Left lung (tissue), 4 donors: ENCODE measurements at regions not wholly inside any gene's neighbourhood (a gene's known extent, or its start where the extent isn't known, plus 50 kb on each side); places are given as distances from the start of the nearest gene placed in this dataset.
A peak's percentile ranks its signal among the peaks of the same experiment; 100 is the strongest.
"Not testable (repeated sequence)": the region's sequence is repeated elsewhere in the genome, so short reads cannot be mapped to it uniquely, and the experiment has no call there.

Experiments used
- ATAC-seq: fragments of 200-7000 bp; cut with Tn5 transposase; one replicate; pipeline ENCODE4 v1.9.1; 2020; ENCODE audit warnings: moderate library complexity
- DNase-seq, 4 donors: peaks; one replicate each; pipeline ENCODE4 v3.0.0-alpha.2; 2013 to 2020
- H3K27ac ChIP-seq, 2 donors: fragments of 200-600 bp; sonication (generic) in 1 of 2; one replicate each; pipeline versions ENCODE4 v1.5.0 to v1.8.0; 2020 to 2021
- H3K27me3 ChIP-seq, 2 donors: fragments of 200-600 bp; sonication (generic) in 1 of 2; one replicate each; pipeline versions ENCODE4 v1.5.0 to v1.8.0; 2020 to 2021
- H3K36me3 ChIP-seq, 2 donors: fragments of 200-600 bp; sonication (generic) in 1 of 2; one replicate each; pipeline versions ENCODE4 v1.5.0 to v1.8.0; 2020 to 2021
- H3K4me1 ChIP-seq, 2 donors: fragments of 200-600 bp; one replicate each; pipeline ENCODE4 v1.8.0; 2021
- H3K4me3 ChIP-seq, 2 donors: fragments of 200-600 bp; sonication (generic) in 1 of 2; one replicate each; pipeline versions ENCODE4 v1.5.0 to v1.8.0; 2020 to 2021; ENCODE audit warnings: mild to moderate bottlenecking in 1 of 2
- H3K9me3 ChIP-seq, 2 donors: fragments of 200-600 bp; sonication (generic) in 1 of 2; one replicate each; pipeline versions ENCODE4 v1.5.0 to v1.8.0; 2020 to 2021
- CTCF ChIP-seq, 2 donors: fragments of 200-600 bp; sonication (generic) in 1 of 2; IDR thresholded peaks; one replicate each; pipeline versions ENCODE4 v1.5.0 to v1.8.0; 2021; ENCODE audit warnings: antibody characterized with exemption in 2 of 2
- intact Hi-C, 2 donors: fragments of 100-400 bp; cut with DNase I; formaldehyde crosslinking; loops; one replicate each; pipeline versions ENCODE4 v1.11.2 to v1.14.2; 2022
- donor health status: DM: no; HTN: yes; CAD: no.
- donor health status: DM: no; HTN: no; CAD: no.

- Histone ChIP-seq H3K27me3 (no peaks in the 10 kb centered on the region), H3K9me3 (no peaks in the 10 kb centered on the region), H3K36me3 (no peaks in the 10 kb centered on the region), H3K4me3 (no peak overlapping the region), H3K27ac (no peak overlapping the region), H3K4me1 (no peaks in the 10 kb centered on the region)
- no peak for DNase-seq
- no peak for ATAC-seq
- no peak for TF ChIP-seq CTCF (IDR thresholded peaks at IDR 0.05)
- intact Hi-C loops = no loop called here
Measured at GRCh38 chrX:80576806-80577533, 156.7 kb downstream of the TENT5D start.

- H3K4me1 ChIP-seq = no peaks in the 10 kb centered on the region
- no peak overlapping the region for H3K4me3 ChIP-seq
- TF ChIP-seq CTCF (IDR thresholded peaks at IDR 0.05) = peak; percentile 15 to 45
- no peaks in the 10 kb centered on the region for H3K27me3 ChIP-seq
- H3K27ac ChIP-seq = no peak overlapping the region
- peak in 2 of 4 donors; percentile 1 to 7 for DNase-seq
- intact Hi-C loops = no loop called here
- H3K36me3 ChIP-seq = no peaks in the 10 kb centered on the region
- ATAC-seq = peak; percentile 65
- H3K9me3 ChIP-seq = no peaks in the 10 kb centered on the region
Measured at GRCh38 chrX:80578517-80579105, 158.4 kb downstream of the TENT5D start.

DNA sequence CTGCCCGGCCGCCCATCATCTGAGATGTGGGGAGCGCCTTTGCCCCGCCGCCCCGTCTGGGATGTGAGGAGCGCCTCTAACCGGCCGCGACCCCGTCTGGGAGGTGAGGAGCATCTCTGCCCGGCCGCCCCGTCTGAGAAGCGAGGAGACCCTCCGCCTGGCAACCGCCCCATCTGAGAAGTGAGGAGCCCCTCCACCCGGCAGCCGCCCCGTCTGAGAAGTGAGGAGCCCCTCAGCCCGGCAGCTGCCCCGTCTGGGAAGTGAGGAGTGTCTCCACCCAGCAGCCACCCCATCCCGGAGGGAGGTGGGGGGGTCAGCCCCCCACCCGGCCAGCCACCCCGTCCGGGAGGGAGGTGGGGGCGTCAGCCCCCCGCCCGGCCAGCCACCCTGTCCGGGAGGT is 170.7 kb downstream of the TENT5D start:
- H3K4me1 ChIP-seq, H3K4me3 ChIP-seq, H3K27ac ChIP-seq, intact Hi-C loops, ATAC-seq, H3K27me3 ChIP-seq, H3K36me3 ChIP-seq, H3K9me3 ChIP-seq, DNase-seq: not testable (repeated sequence)

DNA sequence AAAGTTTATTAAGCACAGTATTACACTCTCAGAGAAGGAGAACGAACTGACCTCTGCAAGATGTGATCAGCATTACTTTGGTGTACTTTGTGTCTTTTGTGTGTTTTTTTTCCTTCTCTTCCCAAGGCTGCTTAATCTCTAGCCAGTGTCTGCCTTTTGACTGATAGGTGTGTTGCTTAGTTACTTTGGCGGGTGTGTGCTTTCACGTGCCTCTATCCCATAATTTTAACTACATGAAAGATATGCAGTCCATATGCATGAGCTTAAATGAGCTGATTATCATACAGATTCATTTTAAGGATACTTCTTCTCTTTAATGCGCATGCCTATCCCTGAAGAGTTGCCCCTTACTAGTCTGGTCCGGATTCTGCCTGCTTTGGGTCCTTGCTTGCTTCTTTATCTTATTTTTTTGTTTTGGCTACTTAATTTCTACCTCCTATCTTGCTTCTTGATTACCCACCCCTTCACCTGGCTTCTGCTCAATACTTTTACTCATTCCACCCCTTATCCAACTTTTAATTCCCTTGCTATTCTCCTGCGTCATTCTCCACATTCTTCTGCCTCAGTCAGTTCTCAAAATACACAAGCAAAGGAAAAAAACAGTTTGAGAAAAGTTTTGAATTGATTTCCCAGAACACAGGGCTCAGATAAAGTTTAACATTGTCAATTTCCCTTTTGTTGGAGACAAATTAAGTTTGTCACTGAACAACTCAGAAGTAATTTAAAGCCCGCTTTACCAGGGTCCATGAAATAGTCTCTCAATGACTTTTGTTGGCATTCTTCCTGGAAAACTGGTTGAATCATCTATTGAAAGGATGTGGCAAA is 182.0 kb downstream of the TENT5D start:
- Histone ChIP-seq H3K36me3 (no peaks in the 10 kb centered on the region), H3K4me1 (no peaks in the 10 kb centered on the region), H3K9me3 (no peaks in the 10 kb centered on the region), H3K27me3 (no peaks in the 10 kb centered on the region), H3K4me3 (no peak overlapping the region), H3K27ac (no peak overlapping the region)
- no peak for TF ChIP-seq CTCF (IDR thresholded peaks at IDR 0.05)
- ATAC-seq (no peak), DNase-seq (no peak)
- intact Hi-C loops = no loop called here
